ENCODE measurements at regions not wholly inside any gene's neighbourhood (a gene's known extent, or its start where the extent isn't known, plus 50 kb on each side); places are given as distances from the start of the nearest gene placed in this dataset.
"Not testable (repeated sequence)": the region's sequence is repeated elsewhere in the genome, so short reads cannot be mapped to it uniquely, and the experiment has no call there.

- DNase-seq (ENCODE audit: low spot score) = peak; percentile 8
These were observed 1364.4 kb downstream of the STIM2 start for GRCh38 chr4:28225050-28225449.

- no peak for DNase-seq (ENCODE audit: low spot score)
These were observed 1365.2 kb downstream of the STIM2 start for GRCh38 chr4:28225689-28226353.

GRCh38 chr4:28226962-28227361, 1366.3 kb downstream of the STIM2 start:
- no peak for DNase-seq (ENCODE audit: low spot score)

- no peak for DNase-seq (ENCODE audit: low spot score)
These were observed 1367.1 kb downstream of the STIM2 start for GRCh38 chr4:28227764-28228163.

- DNase-seq (ENCODE audit: low spot score) = no peak
These were observed 1368.2 kb downstream of the STIM2 start for GRCh38 chr4:28228561-28229491.

- DNase-seq (ENCODE audit: low spot score) = no peak
These were observed 1371.7 kb downstream of the STIM2 start for GRCh38 chr4:28232376-28232775.

GRCh38 chr4:28232951-28233350, 1372.3 kb downstream of the STIM2 start:
- DNase-seq (ENCODE audit: low spot score) = no peak

- no peak for DNase-seq (ENCODE audit: low spot score)
These were observed 1373.1 kb downstream of the STIM2 start for GRCh38 chr4:28233724-28234123.

- DNase-seq (ENCODE audit: low spot score) = no peak
These were observed 1378.2 kb downstream of the STIM2 start for GRCh38 chr4:28238876-28239275.

- no peak for DNase-seq (ENCODE audit: low spot score)
These were observed 1380.4 kb downstream of the STIM2 start for GRCh38 chr4:28241021-28241420.

GRCh38 chr4:28247805-28248204, 1387.2 kb downstream of the STIM2 start:
- DNase-seq (ENCODE audit: low spot score) = no peak

GRCh38 chr4:28248269-28248668, 1387.6 kb downstream of the STIM2 start:
- DNase-seq (ENCODE audit: low spot score) = no peak

- no peak for DNase-seq (ENCODE audit: low spot score)
These were observed 1390.0 kb downstream of the STIM2 start for GRCh38 chr4:28250646-28251045.

GRCh38 chr4:28251831-28252230, 1391.2 kb downstream of the STIM2 start:
- no peak for DNase-seq (ENCODE audit: low spot score)

GRCh38 chr4:28254003-28254402, 1393.4 kb downstream of the STIM2 start:
- no peak for DNase-seq (ENCODE audit: low spot score)

- no peak for DNase-seq (ENCODE audit: low spot score)
These were observed 1395.7 kb downstream of the STIM2 start for GRCh38 chr4:28256295-28256694.

GRCh38 chr4:28259951-28260350, 1399.3 kb downstream of the STIM2 start:
- no peak for DNase-seq (ENCODE audit: low spot score)

- no peak for DNase-seq (ENCODE audit: low spot score)
These were observed 1406.5 kb downstream of the STIM2 start for GRCh38 chr4:28267166-28267565.

- DNase-seq (ENCODE audit: low spot score) = no peak
These were observed 1408.8 kb downstream of the STIM2 start for GRCh38 chr4:28269426-28269825.

GRCh38 chr4:28277931-28278330, 1417.3 kb downstream of the STIM2 start:
- DNase-seq (ENCODE audit: low spot score) = no peak

- no peak for DNase-seq (ENCODE audit: low spot score)
These were observed 1418.0 kb downstream of the STIM2 start for GRCh38 chr4:28278676-28279075.

GRCh38 chr4:28279249-28279648, 1418.6 kb downstream of the STIM2 start:
- no peak for DNase-seq (ENCODE audit: low spot score)

GRCh38 chr4:28286266-28286665, 1425.6 kb downstream of the STIM2 start:
- DNase-seq (ENCODE audit: low spot score) = not testable (repeated sequence)
